Neural progenitor cell (in vitro differentiated cells): ENCODE measurements at regions not wholly inside any gene's neighbourhood (a gene's known extent, or its start where the extent isn't known, plus 50 kb on each side); places are given as distances from the start of the nearest gene placed in this dataset.

Source experiments
- DNase-seq: peaks from one replicate; pipeline ENCODE4 v3.0.0-alpha.2; 2016; ENCODE audit warnings: low spot score
- H2AFZ ChIP-seq: fragments of 200-600 bp; sonication (generic); replicated peaks from 2 replicates; pipeline ENCODE4 v1.6.1; 2016; ENCODE audit warnings: antibody characterized with exemption
- H3F3A ChIP-seq: fragments of 200-600 bp; sonication (generic); 2 replicates; pipeline ENCODE4 v1.6.1; 2016; ENCODE audit warnings: antibody characterized with exemption, low read depth
- H3K27ac ChIP-seq: fragments of 200-600 bp; sonication (generic); 2 replicates; pipeline ENCODE4 v1.5.1; 2016; ENCODE audit warnings: mild to moderate bottlenecking
- H3K27me3 ChIP-seq: fragments of 200-600 bp; sonication (generic); 2 replicates; pipeline ENCODE4 v1.6.1; 2016; ENCODE audit warnings: mild to moderate bottlenecking, moderate library complexity
- H3K36me3 ChIP-seq: fragments of 200-600 bp; sonication (generic); 2 replicates; pipeline ENCODE4 v1.5.1; 2016
- H3K4me1 ChIP-seq: fragments of 200-600 bp; sonication (generic); 2 replicates; pipeline ENCODE4 v1.6.1; 2016; ENCODE audit warnings: mixed run types
- H3K4me2 ChIP-seq: fragments of 200-600 bp; sonication (generic); 2 replicates; pipeline ENCODE4 v1.6.1; 2016
- H3K4me3 ChIP-seq: fragments of 200-600 bp; sonication (generic); 2 replicates; pipeline ENCODE4 v1.5.1; 2016
- H3K79me2 ChIP-seq: fragments of 200-600 bp; sonication (generic); 2 replicates; pipeline ENCODE4 v1.6.1; 2016; ENCODE audit warnings: low read depth
- H3K9ac ChIP-seq: fragments of 200-600 bp; sonication (generic); 2 replicates; pipeline ENCODE4 v1.6.1; 2016
- H3K9me3 ChIP-seq: fragments of 200-600 bp; sonication (generic); 2 replicates; pipeline ENCODE4 v1.5.1; 2016; ENCODE audit warnings: low read depth
- H4K20me1 ChIP-seq: fragments of 200-600 bp; sonication (generic); 2 replicates; pipeline ENCODE4 v1.6.1; 2016; ENCODE audit warnings: low read depth
- H3K27ac Mint-ChIP-seq: 3 replicates; pipeline ENCODE4 v1.8.0; 2021; ENCODE audit warnings: mixed read lengths
- H3K27me3 Mint-ChIP-seq: 2 replicates; pipeline ENCODE4 v1.8.0; 2022; ENCODE audit warnings: low read depth, mild to moderate bottlenecking, inconsistent platforms, moderate library complexity, mixed read lengths; ENCODE audit not compliant: insufficient read depth
- H3K36me3 Mint-ChIP-seq: 3 replicates; pipeline ENCODE4 v1.8.0; 2021; ENCODE audit warnings: mixed read lengths
- H3K4me1 Mint-ChIP-seq: 3 replicates; pipeline ENCODE4 v1.8.0; 2021; ENCODE audit warnings: mixed read lengths
- H3K4me3 Mint-ChIP-seq: 3 replicates; pipeline ENCODE4 v1.8.0; 2021; ENCODE audit warnings: mild to moderate bottlenecking, moderate library complexity, mixed read lengths
- H3K9me3 Mint-ChIP-seq: 3 replicates; pipeline ENCODE4 v1.8.0; 2020; ENCODE audit warnings: mixed read lengths
- EZH2 ChIP-seq: fragments of 200-600 bp; sonication (generic); IDR thresholded peaks from 2 replicates; pipeline ENCODE4 v1.6.1; 2017; ENCODE audit warnings: antibody characterized with exemption, mild to moderate bottlenecking, moderate library complexity
- EZH2phosphoT487 ChIP-seq: fragments of 200-600 bp; sonication (generic); IDR thresholded peaks from 2 replicates; pipeline ENCODE4 v1.6.1; 2017; ENCODE audit warnings: antibody characterized with exemption
- TF ChIP-seq, protein P1 (sequence below): fragments of 200-600 bp; sonication (generic); IDR thresholded peaks from 2 replicates; pipeline ENCODE4 v1.5.1; 2017; ENCODE audit warnings: antibody characterized with exemption, mild to moderate bottlenecking

DNA sequence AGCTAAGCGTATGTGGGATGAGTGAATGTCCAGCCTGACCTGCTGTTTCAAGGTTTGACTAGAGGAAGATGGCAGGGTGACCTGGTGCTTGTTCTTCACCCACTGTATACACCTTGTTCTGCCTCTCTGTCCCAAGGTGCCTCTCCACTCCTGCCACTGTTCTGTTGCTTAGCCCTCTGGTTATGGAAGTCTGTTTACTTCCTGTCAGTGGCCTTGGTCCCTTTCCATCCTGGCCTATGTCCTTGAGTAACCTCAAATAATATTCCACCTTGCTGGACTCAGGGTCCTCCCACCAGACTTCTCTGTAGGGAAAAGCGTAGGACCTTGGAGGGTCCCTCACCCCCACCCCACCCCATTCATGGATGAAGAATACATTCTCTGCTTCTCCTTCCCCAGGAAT lies 73.2 kb upstream of the SALL1 start:
- Mint-ChIP-seq H3K27ac (no peak overlapping the region), H3K36me3 (no peaks in the 10 kb centered on the region), H3K9me3 (peaks cover 5% of the 10 kb centered on the region), H3K27me3 (no peaks in the 10 kb centered on the region), H3K4me3 (no peak overlapping the region), H3K4me1 (no peaks in the 10 kb centered on the region)
- Histone ChIP-seq H3K27ac (no peak overlapping the region), H3K9ac (no peak overlapping the region), H3K79me2 (no peaks in the 10 kb centered on the region), H3K4me2 (no peak overlapping the region), H3K4me1 (peaks cover 10% of the 10 kb centered on the region), H3K27me3 (no peaks in the 10 kb centered on the region), H3K4me3 (no peak overlapping the region), H3K36me3 (no peaks in the 10 kb centered on the region), H2AFZ (no peak overlapping the region), H4K20me1 (no peaks in the 10 kb centered on the region), H3F3A (no peaks in the 10 kb centered on the region), H3K9me3 (no peaks in the 10 kb centered on the region)
- TF ChIP-seq, protein P1, sequence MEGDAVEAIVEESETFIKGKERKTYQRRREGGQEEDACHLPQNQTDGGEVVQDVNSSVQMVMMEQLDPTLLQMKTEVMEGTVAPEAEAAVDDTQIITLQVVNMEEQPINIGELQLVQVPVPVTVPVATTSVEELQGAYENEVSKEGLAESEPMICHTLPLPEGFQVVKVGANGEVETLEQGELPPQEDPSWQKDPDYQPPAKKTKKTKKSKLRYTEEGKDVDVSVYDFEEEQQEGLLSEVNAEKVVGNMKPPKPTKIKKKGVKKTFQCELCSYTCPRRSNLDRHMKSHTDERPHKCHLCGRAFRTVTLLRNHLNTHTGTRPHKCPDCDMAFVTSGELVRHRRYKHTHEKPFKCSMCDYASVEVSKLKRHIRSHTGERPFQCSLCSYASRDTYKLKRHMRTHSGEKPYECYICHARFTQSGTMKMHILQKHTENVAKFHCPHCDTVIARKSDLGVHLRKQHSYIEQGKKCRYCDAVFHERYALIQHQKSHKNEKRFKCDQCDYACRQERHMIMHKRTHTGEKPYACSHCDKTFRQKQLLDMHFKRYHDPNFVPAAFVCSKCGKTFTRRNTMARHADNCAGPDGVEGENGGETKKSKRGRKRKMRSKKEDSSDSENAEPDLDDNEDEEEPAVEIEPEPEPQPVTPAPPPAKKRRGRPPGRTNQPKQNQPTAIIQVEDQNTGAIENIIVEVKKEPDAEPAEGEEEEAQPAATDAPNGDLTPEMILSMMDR: no peak
- DNase-seq: no peak

DNA sequence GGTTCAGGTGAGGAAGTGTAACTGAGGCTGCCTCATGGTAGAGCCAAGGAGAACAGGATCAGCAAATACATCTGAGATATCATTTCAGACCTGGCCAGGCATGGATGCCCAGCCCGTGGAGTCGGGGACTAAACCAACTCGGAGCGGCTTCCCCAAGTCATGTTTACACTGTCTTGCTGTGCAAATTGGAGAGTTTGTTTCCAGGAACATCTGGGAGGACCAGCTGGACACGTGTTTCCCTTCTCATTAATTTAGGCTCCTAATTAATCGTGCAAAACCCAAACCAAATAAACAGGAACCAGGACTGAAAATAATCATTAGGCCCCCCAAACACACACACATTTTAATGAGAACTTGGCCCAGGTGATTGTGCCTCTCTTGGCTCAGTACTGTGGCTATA lies 70.9 kb upstream of the SALL1 start:
- H3K4me2 ChIP-seq: no peak overlapping the region
- no peak overlapping the region for H2AFZ ChIP-seq
- H3F3A ChIP-seq: no peaks in the 10 kb centered on the region
- Mint-ChIP-seq H3K27ac (no peak overlapping the region), H3K4me3 (no peak overlapping the region), H3K27me3 (no peaks in the 10 kb centered on the region), H3K4me1 (no peaks in the 10 kb centered on the region), H3K9me3 (peaks cover 10% of the 10 kb centered on the region), H3K36me3 (no peaks in the 10 kb centered on the region)
- TF ChIP-seq EZH2phosphoT487 (no peak), EZH2 (no peak)
- TF ChIP-seq, protein P1: no peak
- DNase-seq: no peak
- H3K27ac ChIP-seq: no peak overlapping the region
- H3K79me2 ChIP-seq: no peaks in the 10 kb centered on the region
- H3K4me1 ChIP-seq: peaks cover 7% of the 10 kb centered on the region
- no peaks in the 10 kb centered on the region for H3K27me3 ChIP-seq
- no peak overlapping the region for H3K9ac ChIP-seq
- no peak overlapping the region for H3K4me3 ChIP-seq
- H3K36me3 ChIP-seq: no peaks in the 10 kb centered on the region
- no peaks in the 10 kb centered on the region for H3K9me3 ChIP-seq
- H4K20me1 ChIP-seq: no peaks in the 10 kb centered on the region

DNA sequence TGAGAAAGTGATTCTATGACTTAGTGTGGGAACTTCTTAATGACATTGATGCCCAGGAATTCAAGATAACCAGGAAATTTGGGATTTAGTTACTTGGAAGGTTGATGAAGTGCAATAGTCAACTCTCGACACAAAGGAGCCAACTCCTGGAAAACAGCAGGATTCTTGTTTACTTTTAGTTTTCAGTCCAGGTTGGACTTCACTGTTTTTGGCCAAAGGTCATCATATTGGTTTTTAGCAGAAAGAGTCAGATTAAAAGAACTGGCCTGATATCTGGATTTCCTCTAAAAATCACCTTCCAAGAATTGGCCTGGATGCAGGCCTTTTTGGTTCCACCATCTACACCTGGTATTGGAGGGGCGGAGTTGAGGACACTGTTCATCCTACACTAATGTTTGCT lies 60.1 kb upstream of the SALL1 start:
- Histone ChIP-seq H3K9me3 (no peaks in the 10 kb centered on the region), H3K4me1 (peaks cover 11% of the 10 kb centered on the region), H2AFZ (no peak overlapping the region), H3F3A (no peaks in the 10 kb centered on the region), H3K9ac (no peak overlapping the region), H3K79me2 (no peaks in the 10 kb centered on the region), H3K36me3 (no peaks in the 10 kb centered on the region), H4K20me1 (no peaks in the 10 kb centered on the region), H3K4me3 (no peak overlapping the region), H3K4me2 (no peak overlapping the region), H3K27me3 (no peaks in the 10 kb centered on the region), H3K27ac (no peak overlapping the region)
- TF ChIP-seq EZH2phosphoT487 (no peak), EZH2 (no peak)
- TF ChIP-seq, protein P1: no peak
- Mint-ChIP-seq H3K4me3 (no peak overlapping the region), H3K27ac (no peak overlapping the region), H3K36me3 (no peaks in the 10 kb centered on the region), H3K27me3 (no peaks in the 10 kb centered on the region), H3K4me1 (no peaks in the 10 kb centered on the region), H3K9me3 (peaks cover under 1% of the 10 kb centered on the region)
- DNase-seq: no peak

GRCh38 chr16:51210087-51210486 lies 59.0 kb upstream of the SALL1 start:
- no peaks in the 10 kb centered on the region for H3K9me3 ChIP-seq
- H3K4me1 ChIP-seq: peaks cover 9% of the 10 kb centered on the region
- Mint-ChIP-seq H3K36me3 (no peaks in the 10 kb centered on the region), H3K27me3 (no peaks in the 10 kb centered on the region), H3K4me3 (no peak overlapping the region), H3K4me1 (no peaks in the 10 kb centered on the region), H3K9me3 (no peaks in the 10 kb centered on the region), H3K27ac (no peak overlapping the region)
- no peaks in the 10 kb centered on the region for H3K27me3 ChIP-seq
- H3K4me3 ChIP-seq: no peak overlapping the region
- H3K4me2 ChIP-seq: no peak overlapping the region
- no peaks in the 10 kb centered on the region for H3F3A ChIP-seq
- H4K20me1 ChIP-seq: no peaks in the 10 kb centered on the region
- H3K27ac ChIP-seq: no peak overlapping the region
- H2AFZ ChIP-seq: no peak overlapping the region
- TF ChIP-seq EZH2phosphoT487 (no peak), EZH2 (no peak)
- H3K79me2 ChIP-seq: no peaks in the 10 kb centered on the region
- H3K9ac ChIP-seq: no peak overlapping the region
- H3K36me3 ChIP-seq: no peaks in the 10 kb centered on the region
- no peak for DNase-seq
